ENCODE measurements at regions not wholly inside any gene's neighbourhood (a gene's known extent, or its start where the extent isn't known, plus 50 kb on each side); places are given as distances from the start of the nearest gene placed in this dataset.

DNA sequence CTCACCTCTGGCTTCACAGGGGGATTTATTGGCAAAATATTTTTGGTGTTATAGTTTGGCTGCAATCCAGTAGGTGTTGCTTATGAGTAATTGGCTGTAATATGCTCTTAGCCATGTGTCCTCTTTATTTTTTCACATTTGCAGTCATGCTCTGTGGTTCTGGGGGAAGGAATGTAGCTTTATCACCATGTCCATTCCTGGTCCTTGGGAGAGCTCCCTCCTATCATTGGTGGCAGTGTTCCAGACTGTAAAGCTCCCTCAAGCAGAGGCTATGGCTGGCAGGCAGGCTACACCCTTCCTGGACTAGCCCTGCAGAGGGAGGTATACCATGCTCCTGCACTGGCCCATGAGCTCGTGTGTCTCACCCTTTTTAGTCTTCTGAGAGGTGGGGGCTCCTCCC is 120.0 kb upstream of the FSIP2 start:
- Histone ChIP-seq H3K36me3 (no peaks in the 10 kb centered on the region), H3K9me3 (no peaks in the 10 kb centered on the region), H3K27ac (no peak overlapping the region), H3K4me3 (no peak overlapping the region), H3K4me1 (no peaks in the 10 kb centered on the region), H3K27me3 (no peaks in the 10 kb centered on the region)
- TF ChIP-seq CTCF (IDR thresholded peaks at IDR 0.05): no peak
- no peak for TF ChIP-seq POLR2AphosphoS5 (IDR thresholded peaks at IDR 0.05; ENCODE audit: insufficient read depth in 1 of 2, low read depth in 1 of 2)
- TF ChIP-seq POLR2A (IDR thresholded peaks at IDR 0.05): no peak
- intact Hi-C loops (cut with DNase I): no loop called here
- DNase-seq (ENCODE audit: extremely low spot score in 2 of 2): no peak

DNA sequence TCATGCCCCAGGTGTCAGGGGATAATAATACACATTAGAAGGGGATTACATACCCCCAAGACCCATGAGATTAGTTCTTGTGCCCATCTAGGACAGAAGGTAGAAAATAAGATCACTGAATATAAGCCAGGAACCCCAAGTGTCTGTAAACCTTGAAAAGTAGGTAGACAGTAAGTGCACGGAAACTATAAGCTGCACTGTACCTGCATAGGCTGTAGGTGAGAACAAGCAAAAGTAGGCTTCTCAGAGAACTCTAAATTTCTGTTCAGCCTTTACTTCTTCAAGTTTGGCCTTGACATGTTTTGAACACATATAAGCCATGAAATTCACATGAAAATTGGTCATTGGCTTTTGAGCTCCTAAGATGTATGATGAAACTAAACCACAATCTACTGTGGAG is 113.0 kb upstream of the FSIP2 start:
- DNase-seq (ENCODE audit: extremely low spot score in 2 of 2): no peak
- intact Hi-C loops (cut with DNase I): no loop called here
- H3K36me3 ChIP-seq: no peaks in the 10 kb centered on the region
- no peaks in the 10 kb centered on the region for H3K4me1 ChIP-seq
- TF ChIP-seq CTCF (IDR thresholded peaks at IDR 0.05) (no peak), POLR2AphosphoS5 (IDR thresholded peaks at IDR 0.05; ENCODE audit: insufficient read depth in 1 of 2, low read depth in 1 of 2) (no peak), POLR2A (IDR thresholded peaks at IDR 0.05) (no peak)
- H3K27ac ChIP-seq: no peak overlapping the region
- no peaks in the 10 kb centered on the region for H3K27me3 ChIP-seq
- H3K4me3 ChIP-seq: no peak overlapping the region
- no peaks in the 10 kb centered on the region for H3K9me3 ChIP-seq

DNA sequence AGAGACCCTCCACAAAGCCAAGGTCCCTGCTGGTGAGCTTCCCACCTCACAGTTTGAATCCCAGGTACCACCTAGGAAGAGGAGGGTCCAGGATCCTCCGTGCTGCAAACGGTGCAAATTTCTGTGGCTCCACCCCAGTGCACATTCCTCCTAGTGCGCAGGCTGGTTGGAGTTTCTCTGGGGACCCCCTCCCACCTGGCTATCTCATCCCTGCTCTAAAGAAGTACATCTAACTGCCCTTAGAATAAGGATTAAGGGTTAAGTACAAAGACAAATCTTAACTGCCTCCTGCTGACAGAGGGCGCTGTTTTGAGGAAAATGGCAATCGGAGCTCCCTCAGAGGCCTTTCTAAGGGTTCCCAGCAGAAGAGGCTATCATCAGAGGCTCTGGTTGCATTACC is 109.6 kb upstream of the FSIP2 start:
- Histone ChIP-seq H3K27ac (no peak overlapping the region), H3K4me3 (no peak overlapping the region), H3K9me3 (no peaks in the 10 kb centered on the region), H3K36me3 (no peaks in the 10 kb centered on the region), H3K4me1 (no peaks in the 10 kb centered on the region), H3K27me3 (no peaks in the 10 kb centered on the region)
- intact Hi-C loops (cut with DNase I): no loop called here
- DNase-seq (ENCODE audit: extremely low spot score in 2 of 2): no peak
- TF ChIP-seq CTCF (IDR thresholded peaks at IDR 0.05) (no peak), POLR2A (IDR thresholded peaks at IDR 0.05) (no peak), POLR2AphosphoS5 (IDR thresholded peaks at IDR 0.05; ENCODE audit: insufficient read depth in 1 of 2, low read depth in 1 of 2) (no peak)

GRCh38 chr2:185633621-185634020 is 105.0 kb upstream of the FSIP2 start:
- Histone ChIP-seq H3K27ac (no peak overlapping the region), H3K36me3 (no peaks in the 10 kb centered on the region), H3K27me3 (no peaks in the 10 kb centered on the region), H3K9me3 (no peaks in the 10 kb centered on the region), H3K4me3 (no peak overlapping the region), H3K4me1 (no peaks in the 10 kb centered on the region)
- no peak for TF ChIP-seq CTCF (IDR thresholded peaks at IDR 0.05)
- no peak for TF ChIP-seq POLR2AphosphoS5 (IDR thresholded peaks at IDR 0.05; ENCODE audit: insufficient read depth in 1 of 2, low read depth in 1 of 2)
- no peak for TF ChIP-seq POLR2A (IDR thresholded peaks at IDR 0.05)
- intact Hi-C loops (cut with DNase I): no loop called here
- DNase-seq (ENCODE audit: extremely low spot score in 2 of 2): no peak

DNA sequence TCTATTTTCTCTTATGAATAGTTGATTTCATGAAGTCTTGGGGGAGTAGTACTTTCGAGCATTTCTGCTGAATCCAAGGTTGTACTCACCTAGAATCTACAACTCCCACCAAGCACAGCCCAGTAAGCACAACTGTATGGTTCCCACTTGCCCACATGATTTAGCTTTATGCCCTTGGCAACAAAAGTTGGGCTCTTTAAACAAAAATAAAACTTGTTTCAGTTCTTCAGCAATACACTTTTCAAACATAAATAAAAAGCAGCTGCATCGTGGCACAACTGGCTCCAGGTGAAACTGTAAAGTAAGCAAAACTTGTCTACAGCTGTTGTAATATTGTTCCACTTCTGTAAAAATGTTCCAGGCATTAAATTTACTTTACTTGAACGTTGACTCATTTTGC is 99.8 kb upstream of the FSIP2 start:
- H3K27ac ChIP-seq: no peak overlapping the region
- H3K4me3 ChIP-seq: no peak overlapping the region
- H3K27me3 ChIP-seq: no peaks in the 10 kb centered on the region
- H3K4me1 ChIP-seq: no peaks in the 10 kb centered on the region
- DNase-seq (ENCODE audit: extremely low spot score in 2 of 2): no peak
- TF ChIP-seq POLR2A (IDR thresholded peaks at IDR 0.05): no peak
- no peak for TF ChIP-seq CTCF (IDR thresholded peaks at IDR 0.05)
- no peak for TF ChIP-seq POLR2AphosphoS5 (IDR thresholded peaks at IDR 0.05; ENCODE audit: insufficient read depth in 1 of 2, low read depth in 1 of 2)
- intact Hi-C loops (cut with DNase I): no loop called here
- no peaks in the 10 kb centered on the region for H3K36me3 ChIP-seq
- no peaks in the 10 kb centered on the region for H3K9me3 ChIP-seq

Data from vagina (tissue), 2 donors.